T-helper 1 cell (primary cell): ENCODE measurements at regions not wholly inside any gene's neighbourhood (a gene's known extent, or its start where the extent isn't known, plus 50 kb on each side); places are given as distances from the start of the nearest gene placed in this dataset.
"Not testable (repeated sequence)": the region's sequence is repeated elsewhere in the genome, so short reads cannot be mapped to it uniquely, and the experiment has no call there.

Experiments used
- DNase-seq, 5 donors: peaks; one replicate each; pipeline ENCODE4 v3.0.0-alpha.2; 2012 to 2020

GRCh38 chr1:113185463-113186104 is 112.6 kb downstream of the LRIG2 start:
- no peak for DNase-seq

- DNase-seq: no peak
Observed at GRCh38 chr1:113190078-113190477, 117.1 kb downstream of the LRIG2 start.

GRCh38 chr1:113190930-113191329 is 117.9 kb downstream of the LRIG2 start:
- DNase-seq: no peak

- DNase-seq: no peak
Observed at GRCh38 chr1:113191579-113192076, 118.6 kb downstream of the LRIG2 start.

- DNase-seq: no peak
Observed at GRCh38 chr1:113192242-113192641, 119.2 kb downstream of the LRIG2 start.

GRCh38 chr1:113192980-113193379 is 120.0 kb downstream of the LRIG2 start:
- DNase-seq: no peak

GRCh38 chr1:113194846-113195830 is 122.1 kb downstream of the LRIG2 start:
- DNase-seq: no peak

GRCh38 chr1:113197719-113198330 is 124.8 kb downstream of the LRIG2 start:
- DNase-seq: no peak

GRCh38 chr1:113198806-113199205 is 125.8 kb downstream of the LRIG2 start:
- no peak for DNase-seq

- no peak for DNase-seq
Observed at GRCh38 chr1:113199760-113200455, 126.9 kb downstream of the LRIG2 start.

- no peak for DNase-seq
Observed at GRCh38 chr1:113201560-113201959, 128.6 kb downstream of the LRIG2 start.

- no peak for DNase-seq
Observed at GRCh38 chr1:113205980-113206766, 133.2 kb downstream of the LRIG2 start.

GRCh38 chr1:113207019-113207418 is 134.0 kb downstream of the LRIG2 start:
- no peak for DNase-seq

GRCh38 chr1:113207457-113207856 is 134.5 kb downstream of the LRIG2 start:
- no peak for DNase-seq

GRCh38 chr1:113208425-113208824 is 135.4 kb downstream of the LRIG2 start:
- not testable (repeated sequence) for DNase-seq

GRCh38 chr1:113210248-113210647 is 137.2 kb downstream of the LRIG2 start:
- no peak for DNase-seq

GRCh38 chr1:113211467-113211866 is 138.5 kb downstream of the LRIG2 start:
- DNase-seq: no peak

GRCh38 chr1:113215015-113215414 is 142.0 kb downstream of the LRIG2 start:
- DNase-seq: no peak

- DNase-seq: no peak
Observed at GRCh38 chr1:113216664-113217063, 143.7 kb downstream of the LRIG2 start.

- DNase-seq: no peak
Observed at GRCh38 chr1:113217447-113218208, 144.6 kb downstream of the LRIG2 start.

GRCh38 chr1:113219377-113219776 is 146.4 kb downstream of the LRIG2 start:
- no peak for DNase-seq
